ENCODE measurements at regions not wholly inside any gene's neighbourhood (a gene's known extent, or its start where the extent isn't known, plus 50 kb on each side); places are given as distances from the start of the nearest gene placed in this dataset.

- TF ChIP-seq POLR2A (IDR thresholded peaks at IDR 0.05; ENCODE audit: low read depth, low read length) (no peak), CHD1 (IDR thresholded peaks at IDR 0.05; ENCODE audit: low read depth, low read length) (no peak), CTCF (conservative IDR thresholded peaks at IDR 0.05; ENCODE audit: low read depth, low read length) (no peak), SMC3 (IDR thresholded peaks at IDR 0.05; ENCODE audit: low read depth, low read length) (no peak), CEBPB (IDR thresholded peaks at IDR 0.05; ENCODE audit: low read depth, low read length) (no peak), USF2 (IDR thresholded peaks at IDR 0.05; ENCODE audit: low read depth, low read length) (no peak)
Measured at GRCh38 chr7:16069998-16070397, 351.3 kb downstream of the CRPPA start.
